HL-60 (cell line): ENCODE measurements at regions not wholly inside any gene's neighbourhood (a gene's known extent, or its start where the extent isn't known, plus 50 kb on each side); places are given as distances from the start of the nearest gene placed in this dataset.

Experiments
- DNase-seq, 2 experiments: peaks; one replicate each; pipeline ENCODE4 v3.0.0-alpha.2; 2010 to 2020; ENCODE audit warnings: low read depth in 1 of 2, low spot score in 1 of 2
- H3K27ac ChIP-seq: fragments of 250-450 bp; sonication (Bioruptor Pico); replicated peaks from 2 replicates; pipeline ENCODE4 v1.5.1; 2020; ENCODE audit warnings: mild to moderate bottlenecking, moderate library complexity
- H3K27me3 ChIP-seq: fragments of 250-450 bp; sonication (Bioruptor Pico); 2 replicates; pipeline ENCODE4 v1.5.1; 2021; ENCODE audit warnings: mild to moderate bottlenecking, moderate library complexity; ENCODE audit not compliant: insufficient read depth, poor library complexity, severe bottlenecking
- H3K4me3 ChIP-seq: replicated peaks from 2 replicates; pipeline ENCODE4 v1.5.1; 2011; ENCODE audit warnings: mild to moderate bottlenecking, control low read depth, low read length; ENCODE audit not compliant: insufficient read depth
- GABPA ChIP-seq: IDR thresholded peaks from 2 replicates; pipeline ENCODE4 v1.6.1; 2012; ENCODE audit warnings: low read depth
- POLR2AphosphoS5 ChIP-seq: IDR thresholded peaks from 2 replicates; pipeline ENCODE4 v1.6.1; 2012; ENCODE audit warnings: low read depth
- SPI1 ChIP-seq: IDR thresholded peaks from 2 replicates; pipeline ENCODE4 v1.6.1; 2012; ENCODE audit warnings: low read depth, mild to moderate bottlenecking, borderline replicate concordance
- TF ChIP-seq, protein P1 (sequence below): IDR thresholded peaks from 2 replicates; pipeline ENCODE4 v1.6.1; 2012; ENCODE audit warnings: low read depth; ENCODE audit not compliant: insufficient replicate concordance
- TF ChIP-seq, protein P2 (sequence below): IDR thresholded peaks from one replicate; pipeline ENCODE4 v1.5.1; 2011; ENCODE audit warnings: low read length, control low read depth, inconsistent platforms; ENCODE audit not compliant: insufficient read depth

- Histone ChIP-seq H3K27ac (no peak overlapping the region), H3K27me3 (no peaks in the 10 kb centered on the region), H3K4me3 (no peak overlapping the region)
- TF ChIP-seq SPI1 (no peak), POLR2AphosphoS5 (no peak), GABPA (no peak)
- TF ChIP-seq, protein P1, sequence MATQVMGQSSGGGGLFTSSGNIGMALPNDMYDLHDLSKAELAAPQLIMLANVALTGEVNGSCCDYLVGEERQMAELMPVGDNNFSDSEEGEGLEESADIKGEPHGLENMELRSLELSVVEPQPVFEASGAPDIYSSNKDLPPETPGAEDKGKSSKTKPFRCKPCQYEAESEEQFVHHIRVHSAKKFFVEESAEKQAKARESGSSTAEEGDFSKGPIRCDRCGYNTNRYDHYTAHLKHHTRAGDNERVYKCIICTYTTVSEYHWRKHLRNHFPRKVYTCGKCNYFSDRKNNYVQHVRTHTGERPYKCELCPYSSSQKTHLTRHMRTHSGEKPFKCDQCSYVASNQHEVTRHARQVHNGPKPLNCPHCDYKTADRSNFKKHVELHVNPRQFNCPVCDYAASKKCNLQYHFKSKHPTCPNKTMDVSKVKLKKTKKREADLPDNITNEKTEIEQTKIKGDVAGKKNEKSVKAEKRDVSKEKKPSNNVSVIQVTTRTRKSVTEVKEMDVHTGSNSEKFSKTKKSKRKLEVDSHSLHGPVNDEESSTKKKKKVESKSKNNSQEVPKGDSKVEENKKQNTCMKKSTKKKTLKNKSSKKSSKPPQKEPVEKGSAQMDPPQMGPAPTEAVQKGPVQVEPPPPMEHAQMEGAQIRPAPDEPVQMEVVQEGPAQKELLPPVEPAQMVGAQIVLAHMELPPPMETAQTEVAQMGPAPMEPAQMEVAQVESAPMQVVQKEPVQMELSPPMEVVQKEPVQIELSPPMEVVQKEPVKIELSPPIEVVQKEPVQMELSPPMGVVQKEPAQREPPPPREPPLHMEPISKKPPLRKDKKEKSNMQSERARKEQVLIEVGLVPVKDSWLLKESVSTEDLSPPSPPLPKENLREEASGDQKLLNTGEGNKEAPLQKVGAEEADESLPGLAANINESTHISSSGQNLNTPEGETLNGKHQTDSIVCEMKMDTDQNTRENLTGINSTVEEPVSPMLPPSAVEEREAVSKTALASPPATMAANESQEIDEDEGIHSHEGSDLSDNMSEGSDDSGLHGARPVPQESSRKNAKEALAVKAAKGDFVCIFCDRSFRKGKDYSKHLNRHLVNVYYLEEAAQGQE = no peak
- TF ChIP-seq, protein P2, sequence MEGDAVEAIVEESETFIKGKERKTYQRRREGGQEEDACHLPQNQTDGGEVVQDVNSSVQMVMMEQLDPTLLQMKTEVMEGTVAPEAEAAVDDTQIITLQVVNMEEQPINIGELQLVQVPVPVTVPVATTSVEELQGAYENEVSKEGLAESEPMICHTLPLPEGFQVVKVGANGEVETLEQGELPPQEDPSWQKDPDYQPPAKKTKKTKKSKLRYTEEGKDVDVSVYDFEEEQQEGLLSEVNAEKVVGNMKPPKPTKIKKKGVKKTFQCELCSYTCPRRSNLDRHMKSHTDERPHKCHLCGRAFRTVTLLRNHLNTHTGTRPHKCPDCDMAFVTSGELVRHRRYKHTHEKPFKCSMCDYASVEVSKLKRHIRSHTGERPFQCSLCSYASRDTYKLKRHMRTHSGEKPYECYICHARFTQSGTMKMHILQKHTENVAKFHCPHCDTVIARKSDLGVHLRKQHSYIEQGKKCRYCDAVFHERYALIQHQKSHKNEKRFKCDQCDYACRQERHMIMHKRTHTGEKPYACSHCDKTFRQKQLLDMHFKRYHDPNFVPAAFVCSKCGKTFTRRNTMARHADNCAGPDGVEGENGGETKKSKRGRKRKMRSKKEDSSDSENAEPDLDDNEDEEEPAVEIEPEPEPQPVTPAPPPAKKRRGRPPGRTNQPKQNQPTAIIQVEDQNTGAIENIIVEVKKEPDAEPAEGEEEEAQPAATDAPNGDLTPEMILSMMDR = no peak
- no peak for DNase-seq
Measured at GRCh38 chr2:61720911-61721310, 132.9 kb downstream of the FAM161A start.

- no peak for DNase-seq
- Histone ChIP-seq H3K27ac (no peak overlapping the region), H3K27me3 (no peaks in the 10 kb centered on the region), H3K4me3 (no peak overlapping the region)
- TF ChIP-seq, protein P2 = no peak
- no peak for TF ChIP-seq SPI1
- no peak for TF ChIP-seq GABPA
- TF ChIP-seq, protein P1 = no peak
- TF ChIP-seq POLR2AphosphoS5 = no peak
Measured at GRCh38 chr2:61718965-61719364, 134.9 kb downstream of the FAM161A start.

DNA sequence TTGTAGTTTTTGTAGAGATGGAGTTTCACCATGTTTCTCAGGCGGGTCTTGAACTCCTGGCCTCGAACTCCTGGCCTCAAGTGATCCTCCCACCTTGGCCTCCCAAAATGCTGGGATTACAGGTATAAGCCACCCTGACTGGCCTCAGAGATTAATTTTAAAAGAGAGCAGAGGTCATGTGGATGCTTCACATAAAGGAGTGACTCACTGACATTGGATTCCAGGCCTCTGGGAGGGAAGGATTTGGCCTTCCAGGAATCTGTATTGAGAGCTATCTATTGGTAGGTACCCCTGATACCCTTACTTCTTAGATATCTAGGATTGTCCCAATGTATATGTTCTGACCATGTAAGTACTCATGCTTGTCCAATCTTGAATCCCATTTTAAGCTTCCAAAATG is 138.4 kb downstream of the FAM161A start:
- H3K4me3 ChIP-seq = no peak overlapping the region
- TF ChIP-seq, protein P2 = no peak
- TF ChIP-seq, protein P1 = no peak
- TF ChIP-seq GABPA = no peak
- no peak for TF ChIP-seq SPI1
- TF ChIP-seq POLR2AphosphoS5 = no peak
- no peak overlapping the region for H3K27ac ChIP-seq
- no peaks in the 10 kb centered on the region for H3K27me3 ChIP-seq
- no peak for DNase-seq
